OCI-LY7 (cell line): ENCODE measurements at regions not wholly inside any gene's neighbourhood (a gene's known extent, or its start where the extent isn't known, plus 50 kb on each side); places are given as distances from the start of the nearest gene placed in this dataset.
"Not testable (repeated sequence)": the region's sequence is repeated elsewhere in the genome, so short reads cannot be mapped to it uniquely, and the experiment has no call there.

Source experiments
- BruUV-seq: library from RNA; stranded (reverse); fragments of 400-500 nt; replicated peaks from 2 replicates; lab custom pipeline; 2021; lab: Mats Ljungman, UMichigan
- CTCF ChIA-PET: fragments of 300-600 bp; sonication (Branson Sonifier 250); formaldehyde crosslinking; loops from one replicate; lab custom pipeline; 2022; ENCODE audit warnings: antibody characterized with exemption; ENCODE audit not compliant: unreplicated experiment; lab: Charles Lee
- POLR2A ChIA-PET: fragments of 300-600 bp; sonication (Branson Sonifier 250); formaldehyde crosslinking; loops from one replicate; lab custom pipeline; 2022; ENCODE audit warnings: antibody characterized with exemption; lab: Charles Lee
- DNase-seq: peaks from one replicate; pipeline ENCODE4 v3.0.0-alpha.2; 2015; ENCODE audit warnings: low spot score
- H2AFZ ChIP-seq: fragments of 200-600 bp; sonication (generic), shearing (Covaris generic); 2 replicates; pipeline ENCODE4 v1.6.1; 2014; ENCODE audit warnings: mild to moderate bottlenecking, antibody characterized with exemption, low read length, moderate library complexity
- H3K27ac ChIP-seq: fragments of 200-600 bp; sonication (generic); 2 replicates; pipeline ENCODE4 v1.5.1; 2014; ENCODE audit warnings: mixed run types, low read depth, mild to moderate bottlenecking, moderate library complexity, low read length, inconsistent platforms; ENCODE audit not compliant: poor library complexity, severe bottlenecking
- H3K36me3 ChIP-seq: fragments of 200-600 bp; sonication (generic); 2 replicates; pipeline ENCODE4 v1.6.1; 2014; ENCODE audit warnings: mild to moderate bottlenecking, antibody characterized with exemption, low read length, moderate library complexity, mixed read lengths; ENCODE audit not compliant: insufficient read depth
- H3K4me1 ChIP-seq: fragments of 200-600 bp; sonication (generic); 2 replicates; pipeline ENCODE4 v1.5.1; 2014; ENCODE audit warnings: mild to moderate bottlenecking, low read length; ENCODE audit not compliant: insufficient read depth, poor library complexity, severe bottlenecking
- H3K4me2 ChIP-seq: fragments of 200-600 bp; sonication (generic); 2 replicates; pipeline ENCODE4 v1.6.1; 2014; ENCODE audit warnings: mild to moderate bottlenecking, low read length
- H3K4me3 ChIP-seq: fragments of 200-600 bp; sonication (generic); 2 replicates; pipeline ENCODE4 v1.5.1; 2014; ENCODE audit warnings: mild to moderate bottlenecking, low read depth, low read length; ENCODE audit not compliant: poor library complexity, severe bottlenecking
- H3K79me2 ChIP-seq: fragments of 200-600 bp; sonication (generic); 2 replicates; pipeline ENCODE4 v1.6.1; 2016; ENCODE audit warnings: low read depth, mild to moderate bottlenecking, low read length, moderate library complexity, mixed read lengths; ENCODE audit not compliant: insufficient read depth
- H3K9me2 ChIP-seq: fragments of 200-600 bp; sonication (generic); 2 replicates; pipeline ENCODE4 v1.6.1; 2016; ENCODE audit warnings: mild to moderate bottlenecking, low read length, mixed read lengths; ENCODE audit not compliant: insufficient read depth
- H3K9me3 ChIP-seq: fragments of 200-600 bp; sonication (generic); 2 replicates; pipeline ENCODE4 v1.6.1; 2014; ENCODE audit warnings: mild to moderate bottlenecking, mixed run types, low read length, mixed read lengths
- H4K20me1 ChIP-seq: fragments of 200-600 bp; sonication (generic); 2 replicates; pipeline ENCODE4 v1.6.1; 2014; ENCODE audit warnings: mild to moderate bottlenecking, antibody characterized with exemption, low read length, moderate library complexity, mixed read lengths; ENCODE audit not compliant: insufficient read depth
- CTCF ChIP-seq: fragments of 200-600 bp; sonication (generic); conservative IDR thresholded peaks from 2 replicates; pipeline ENCODE4 v1.5.1; 2014; ENCODE audit warnings: mild to moderate bottlenecking, antibody characterized with exemption, low read length, moderate library complexity, mixed read lengths
- EZH2phosphoT487 ChIP-seq: fragments of 200-600 bp; sonication (generic); IDR thresholded peaks from 2 replicates; pipeline ENCODE4 v1.6.1; 2018; ENCODE audit warnings: low read depth, borderline replicate concordance, mild to moderate bottlenecking, mixed run types, antibody characterized with exemption, low read length, moderate library complexity, mixed read lengths
- intact Hi-C: fragments of 100-400 bp; cut with micrococcal nuclease; formaldehyde crosslinking; loops from one replicate; pipeline ENCODE4 v1.10.0; 2022; ENCODE audit not compliant: unreplicated experiment

- H3K9me2 ChIP-seq = no peaks in the 10 kb centered on the region
- H3K27ac ChIP-seq = no peak overlapping the region
- ChIA-PET POLR2A (interaction anchor here (0.6 kb wide), 1 partner anchor 60 kb away, joined by 3 read pairs; no protein-coding TSS in a partner anchor), CTCF (no interaction called here)
- intact Hi-C loops = no loop called here
- H3K9me3 ChIP-seq = no peaks in the 10 kb centered on the region
- no peak overlapping the region for H2AFZ ChIP-seq
- 0 out of 2 replicates have a peak overlapping the region, but pooled peaks have one; percentile 5 for H3K4me2 ChIP-seq
- no peaks in the 10 kb centered on the region for H3K36me3 ChIP-seq
- H3K4me1 ChIP-seq = no peaks in the 10 kb centered on the region
- no peak overlapping the region for H3K4me3 ChIP-seq
- no peaks in the 10 kb centered on the region for H3K79me2 ChIP-seq
- TF ChIP-seq CTCF (no peak), EZH2phosphoT487 (no peak)
- H4K20me1 ChIP-seq = no peaks in the 10 kb centered on the region
- BruUV-seq = no TSS peak
- DNase-seq = no peak
Observed at GRCh38 chr18:57951117-57951796, 92.8 kb upstream of the NEDD4L start.

- no peaks in the 10 kb centered on the region for H3K9me2 ChIP-seq
- BruUV-seq = no TSS peak
Observed at GRCh38 chr18:57950542-57950941, 93.5 kb upstream of the NEDD4L start.

GRCh38 chr18:57949335-57949734 is 94.7 kb upstream of the NEDD4L start:
- H4K20me1 ChIP-seq, H3K4me3 ChIP-seq, H3K4me1 ChIP-seq, intact Hi-C loops, BruUV-seq, H3K9me2 ChIP-seq, POLR2A ChIA-PET, H3K9me3 ChIP-seq, CTCF ChIA-PET, H3K4me2 ChIP-seq, DNase-seq, H3K79me2 ChIP-seq, H3K36me3 ChIP-seq, H3K27ac ChIP-seq, H2AFZ ChIP-seq: not testable (repeated sequence)

More at GRCh38 chr18:57950542-57950941, 93.5 kb upstream of the NEDD4L start:
- no peaks in the 10 kb centered on the region for H3K9me3 ChIP-seq
- H3K4me1 ChIP-seq = no peaks in the 10 kb centered on the region
- H3K79me2 ChIP-seq = no peaks in the 10 kb centered on the region
- H2AFZ ChIP-seq = no peak overlapping the region
- H3K36me3 ChIP-seq = no peaks in the 10 kb centered on the region
- no peak overlapping the region for H3K4me2 ChIP-seq
- CTCF ChIA-PET = no interaction called here
- TF ChIP-seq CTCF (no peak), EZH2phosphoT487 (no peak)
- no peaks in the 10 kb centered on the region for H4K20me1 ChIP-seq
- intact Hi-C loops = no loop called here
- POLR2A ChIA-PET = no interaction called here
- H3K4me3 ChIP-seq = no peak overlapping the region
- no peak overlapping the region for H3K27ac ChIP-seq
- no peak for DNase-seq
